Keratinocyte (primary cell): ENCODE measurements at regions not wholly inside any gene's neighbourhood (a gene's known extent, or its start where the extent isn't known, plus 50 kb on each side); places are given as distances from the start of the nearest gene placed in this dataset.

Source experiments
- CTCF ChIP-seq, 3 experiments: IDR thresholded peaks in 1 of 3; conservative IDR thresholded peaks in 1 of 3; optimal IDR thresholded peaks in 1 of 3; 2 replicates in 2 of 3; 3 replicates in 1 of 3; pipeline versions ENCODE3 to v1.5.1; 2011; ENCODE audit warnings: low read length in 3 of 3, mild to moderate bottlenecking in 3 of 3, moderate library complexity in 2 of 3, control low read depth in 1 of 3, inconsistent platforms in 1 of 3; ENCODE audit not compliant: insufficient read depth in 2 of 3; ENCODE audit errors: extremely low read depth in 1 of 3
- EZH2 ChIP-seq: IDR thresholded peaks from one replicate; pipeline ENCODE4 v1.6.1; 2012; ENCODE audit warnings: inconsistent platforms, mild to moderate bottlenecking, low read length, moderate library complexity

DNA sequence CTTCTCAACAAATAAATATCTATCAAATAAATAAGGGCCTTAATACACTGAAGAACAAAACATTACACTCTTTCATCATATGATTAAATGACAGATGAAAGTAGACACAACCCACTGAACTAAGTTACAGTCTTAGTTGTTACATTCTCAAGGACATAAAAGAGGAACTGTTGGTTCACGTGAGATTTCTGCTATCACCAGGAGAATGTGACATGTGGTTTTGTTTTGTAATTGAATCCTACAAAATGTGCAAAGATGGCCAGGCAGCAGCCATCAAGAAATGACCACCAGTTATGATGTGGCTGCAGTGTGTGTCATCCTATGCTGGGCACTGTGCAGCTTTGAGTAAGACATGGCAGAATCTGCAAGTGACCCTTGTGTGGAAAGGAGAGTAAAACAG is 310.6 kb upstream of the PIK3C3 start:
- TF ChIP-seq CTCF (optimal IDR thresholded peaks at IDR 0.05 in 1 of 3, IDR thresholded peaks at IDR 0.05 in 1 of 3, conservative IDR thresholded peaks at IDR 0.05 in 1 of 3; ENCODE audit: extremely low read depth in 1 of 3, insufficient read depth in 2 of 3, low read length in 3 of 3): no peak
- no peak for TF ChIP-seq EZH2
